GM12892 (cell line): ENCODE measurements at regions not wholly inside any gene's neighbourhood (a gene's known extent, or its start where the extent isn't known, plus 50 kb on each side); places are given as distances from the start of the nearest gene placed in this dataset.

Source experiments
- POLR2A ChIP-seq: IDR thresholded peaks from 2 replicates; pipeline ENCODE4 v1.6.1; 2011; ENCODE audit warnings: low read depth, low read length, control low read depth
- POLR2AphosphoS5 ChIP-seq: IDR thresholded peaks from 2 replicates; pipeline ENCODE4 v1.6.1; 2011; ENCODE audit warnings: low read depth, low read length, control low read depth
- TAF1 ChIP-seq: IDR thresholded peaks from 2 replicates; pipeline ENCODE4 v1.6.1; 2011; ENCODE audit warnings: low read depth, mild to moderate bottlenecking, control low read depth, low read length, borderline replicate concordance

GRCh38 chr2:198289811-198290210, 485.4 kb downstream of the PLCL1 start:
- TF ChIP-seq POLR2A (no peak), POLR2AphosphoS5 (no peak), TAF1 (no peak)
